ENCODE measurements at regions not wholly inside any gene's neighbourhood (a gene's known extent, or its start where the extent isn't known, plus 50 kb on each side); places are given as distances from the start of the nearest gene placed in this dataset.

DNA sequence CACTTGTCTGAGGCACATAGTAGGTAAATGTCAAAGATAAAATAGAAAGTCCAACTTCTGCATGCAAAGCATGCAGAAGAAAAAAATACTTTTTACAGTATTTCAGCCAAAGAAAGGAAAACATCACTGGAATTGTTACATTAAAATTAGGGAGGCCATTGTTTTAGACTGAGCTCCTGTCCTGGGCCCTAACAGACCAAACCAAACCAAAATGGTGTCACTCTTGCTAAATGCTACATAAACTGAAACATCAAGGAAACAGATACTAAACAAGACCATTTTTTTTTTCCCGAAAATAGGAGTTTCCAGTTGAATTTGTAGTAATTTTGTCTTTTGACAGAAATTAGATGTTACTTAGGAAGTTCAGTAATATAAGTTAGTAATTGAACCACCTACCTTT lies 508.8 kb downstream of the DSC3 start:
- TF ChIP-seq TCF7L2 (IDR thresholded peaks at IDR 0.05; ENCODE audit: borderline replicate concordance, low read depth, low read length) (no peak), WT1 (tag by site-specific recombination; IDR thresholded peaks at IDR 0.05) (no peak), CTCF (tag by site-specific recombination; IDR thresholded peaks at IDR 0.05) (no peak), RBAK (tag by site-specific recombination; IDR thresholded peaks at IDR 0.05) (no peak), ZNF670 (tag by site-specific recombination; IDR thresholded peaks at IDR 0.05; ENCODE audit: low read depth) (no peak), ZNF121 (tag by site-specific recombination; IDR thresholded peaks at IDR 0.05) (no peak)
- TF ChIP-seq, protein P1, sequence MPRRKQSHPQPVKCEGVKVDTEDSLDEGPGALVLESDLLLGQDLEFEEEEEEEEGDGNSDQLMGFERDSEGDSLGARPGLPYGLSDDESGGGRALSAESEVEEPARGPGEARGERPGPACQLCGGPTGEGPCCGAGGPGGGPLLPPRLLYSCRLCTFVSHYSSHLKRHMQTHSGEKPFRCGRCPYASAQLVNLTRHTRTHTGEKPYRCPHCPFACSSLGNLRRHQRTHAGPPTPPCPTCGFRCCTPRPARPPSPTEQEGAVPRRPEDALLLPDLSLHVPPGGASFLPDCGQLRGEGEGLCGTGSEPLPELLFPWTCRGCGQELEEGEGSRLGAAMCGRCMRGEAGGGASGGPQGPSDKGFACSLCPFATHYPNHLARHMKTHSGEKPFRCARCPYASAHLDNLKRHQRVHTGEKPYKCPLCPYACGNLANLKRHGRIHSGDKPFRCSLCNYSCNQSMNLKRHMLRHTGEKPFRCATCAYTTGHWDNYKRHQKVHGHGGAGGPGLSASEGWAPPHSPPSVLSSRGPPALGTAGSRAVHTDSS (tag by site-specific recombination; IDR thresholded peaks at IDR 0.05), result no peak
- TF ChIP-seq, protein P2, sequence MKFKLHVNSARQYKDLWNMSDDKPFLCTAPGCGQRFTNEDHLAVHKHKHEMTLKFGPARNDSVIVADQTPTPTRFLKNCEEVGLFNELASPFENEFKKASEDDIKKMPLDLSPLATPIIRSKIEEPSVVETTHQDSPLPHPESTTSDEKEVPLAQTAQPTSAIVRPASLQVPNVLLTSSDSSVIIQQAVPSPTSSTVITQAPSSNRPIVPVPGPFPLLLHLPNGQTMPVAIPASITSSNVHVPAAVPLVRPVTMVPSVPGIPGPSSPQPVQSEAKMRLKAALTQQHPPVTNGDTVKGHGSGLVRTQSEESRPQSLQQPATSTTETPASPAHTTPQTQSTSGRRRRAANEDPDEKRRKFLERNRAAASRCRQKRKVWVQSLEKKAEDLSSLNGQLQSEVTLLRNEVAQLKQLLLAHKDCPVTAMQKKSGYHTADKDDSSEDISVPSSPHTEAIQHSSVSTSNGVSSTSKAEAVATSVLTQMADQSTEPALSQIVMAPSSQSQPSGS (tag by site-specific recombination; IDR thresholded peaks at IDR 0.05; ENCODE audit: low read depth), result no peak
- TF ChIP-seq, protein P3, sequence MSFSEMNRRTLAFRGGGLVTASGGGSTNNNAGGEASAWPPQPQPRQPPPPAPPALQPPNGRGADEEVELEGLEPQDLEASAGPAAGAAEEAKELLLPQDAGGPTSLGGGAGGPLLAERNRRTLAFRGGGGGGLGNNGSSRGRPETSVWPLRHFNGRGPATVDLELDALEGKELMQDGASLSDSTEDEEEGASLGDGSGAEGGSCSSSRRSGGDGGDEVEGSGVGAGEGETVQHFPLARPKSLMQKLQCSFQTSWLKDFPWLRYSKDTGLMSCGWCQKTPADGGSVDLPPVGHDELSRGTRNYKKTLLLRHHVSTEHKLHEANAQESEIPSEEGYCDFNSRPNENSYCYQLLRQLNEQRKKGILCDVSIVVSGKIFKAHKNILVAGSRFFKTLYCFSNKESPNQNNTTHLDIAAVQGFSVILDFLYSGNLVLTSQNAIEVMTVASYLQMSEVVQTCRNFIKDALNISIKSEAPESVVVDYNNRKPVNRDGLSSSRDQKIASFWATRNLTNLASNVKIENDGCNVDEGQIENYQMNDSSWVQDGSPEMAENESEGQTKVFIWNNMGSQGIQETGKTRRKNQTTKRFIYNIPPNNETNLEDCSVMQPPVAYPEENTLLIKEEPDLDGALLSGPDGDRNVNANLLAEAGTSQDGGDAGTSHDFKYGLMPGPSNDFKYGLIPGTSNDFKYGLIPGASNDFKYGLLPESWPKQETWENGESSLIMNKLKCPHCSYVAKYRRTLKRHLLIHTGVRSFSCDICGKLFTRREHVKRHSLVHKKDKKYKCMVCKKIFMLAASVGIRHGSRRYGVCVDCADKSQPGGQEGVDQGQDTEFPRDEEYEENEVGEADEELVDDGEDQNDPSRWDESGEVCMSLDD (tag by site-specific recombination; IDR thresholded peaks at IDR 0.05), result no peak
